B cell (primary cell): ENCODE measurements at regions not wholly inside any gene's neighbourhood (a gene's known extent, or its start where the extent isn't known, plus 50 kb on each side); places are given as distances from the start of the nearest gene placed in this dataset.

Experiments
- CTCF ChIP-seq: fragments of 200-600 bp; IDR thresholded peaks from one replicate; pipeline ENCODE4 v1.8.0; 2022; ENCODE audit warnings: antibody characterized with exemption, mild to moderate bottlenecking
- EZH2 ChIP-seq: IDR thresholded peaks from 2 replicates; pipeline ENCODE4 v1.6.1; 2012; ENCODE audit warnings: borderline replicate concordance, low read depth, mild to moderate bottlenecking, moderate library complexity, low read length; ENCODE audit not compliant: insufficient read depth, poor library complexity, severe bottlenecking

GRCh38 chr9:109726119-109726518 lies 53.9 kb upstream of the PALM2AKAP2 start:
- TF ChIP-seq CTCF (no peak), EZH2 (no peak)
